WI38 (cell line): ENCODE measurements at regions not wholly inside any gene's neighbourhood (a gene's known extent, or its start where the extent isn't known, plus 50 kb on each side); places are given as distances from the start of the nearest gene placed in this dataset.

Source experiments
- H3K4me3 ChIP-seq: 2 replicates; pipeline ENCODE4 v1.5.1; 2011; ENCODE audit warnings: low read depth, mild to moderate bottlenecking, control low read depth, low read length
- CTCF ChIP-seq: IDR thresholded peaks from 2 replicates; pipeline ENCODE4 v1.5.1; 2012; ENCODE audit warnings: low read depth, mild to moderate bottlenecking, control low read depth, low read length

GRCh38 chr10:9684186-9684585, 1333.5 kb upstream of the CELF2 start:
- H3K4me3 ChIP-seq: no peak overlapping the region
- no peak for TF ChIP-seq CTCF

- no peak overlapping the region for H3K4me3 ChIP-seq
- no peak for TF ChIP-seq CTCF
Measured at GRCh38 chr10:9685596-9685995, 1332.1 kb upstream of the CELF2 start.

- TF ChIP-seq CTCF: no peak
Measured at GRCh38 chr10:9688711-9689110, 1329.0 kb upstream of the CELF2 start.

GRCh38 chr10:9707216-9707615, 1310.5 kb upstream of the CELF2 start:
- no peak overlapping the region for H3K4me3 ChIP-seq

More at GRCh38 chr10:9688711-9689110, 1329.0 kb upstream of the CELF2 start:
- H3K4me3 ChIP-seq: no peak overlapping the region

GRCh38 chr10:9709849-9710248, 1307.8 kb upstream of the CELF2 start:
- TF ChIP-seq CTCF: no peak
- no peak overlapping the region for H3K4me3 ChIP-seq

More at GRCh38 chr10:9707216-9707615, 1310.5 kb upstream of the CELF2 start:
- no peak for TF ChIP-seq CTCF

GRCh38 chr10:9712393-9712792, 1305.3 kb upstream of the CELF2 start:
- H3K4me3 ChIP-seq: no peak overlapping the region
- no peak for TF ChIP-seq CTCF

GRCh38 chr10:9719246-9719645, 1298.4 kb upstream of the CELF2 start:
- TF ChIP-seq CTCF: no peak
- H3K4me3 ChIP-seq: no peak overlapping the region
